ENCODE measurements at regions not wholly inside any gene's neighbourhood (a gene's known extent, or its start where the extent isn't known, plus 50 kb on each side); places are given as distances from the start of the nearest gene placed in this dataset.

- CTCF ChIA-PET: interaction anchor here (0.7 to 0.8 kb wide), 2 partner anchors 174 to 178 kb away, joined by 3 read pairs; no protein-coding TSS in a partner anchor
Measured at GRCh38 chr16:87241137-87241771, 75.9 kb downstream of the C16orf95 start.

DNA sequence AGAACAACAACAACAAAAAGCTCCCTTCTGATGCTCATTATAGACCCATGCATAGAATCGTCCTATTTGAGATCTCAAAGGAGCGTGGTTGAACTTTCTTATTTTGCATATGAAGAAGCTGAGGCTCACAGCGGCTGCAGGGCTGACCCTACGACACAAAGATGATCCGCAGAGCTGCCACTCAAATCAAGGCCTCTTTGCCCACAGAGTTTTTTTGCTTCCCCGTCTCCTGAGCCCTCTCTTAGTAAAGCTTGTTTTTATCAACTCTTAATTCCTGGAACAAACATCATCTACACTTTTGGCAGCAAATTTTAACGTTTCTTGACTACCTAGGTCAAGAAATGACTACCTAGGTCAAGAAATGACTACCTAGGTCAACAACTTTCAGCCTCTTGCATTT lies 73.7 kb downstream of the C16orf95 start:
- TF ChIP-seq CTCF (conservative IDR thresholded peaks at IDR 0.05; ENCODE audit: low read depth): no peak
- no peak for DNase-seq (ENCODE audit: low spot score)
- CTCF ChIA-PET: interaction anchor here (0.8 kb wide), 1 partner anchor 40 kb away, joined by 6 read pairs; no protein-coding TSS in a partner anchor
- H3K27ac ChIP-seq: no peak overlapping the region
- POLR2A ChIA-PET (ENCODE audit: low non-redundant PET): no interaction called here

More at GRCh38 chr16:87241137-87241771, 75.9 kb downstream of the C16orf95 start:
- DNase-seq (ENCODE audit: low spot score): no peak
- no peak for TF ChIP-seq CTCF (conservative IDR thresholded peaks at IDR 0.05; ENCODE audit: low read depth)
- POLR2A ChIA-PET (ENCODE audit: low non-redundant PET): no interaction called here
- peak overlapping the region; percentile 22; the same call in 1 of the 2 replicates for H3K27ac ChIP-seq

DNA sequence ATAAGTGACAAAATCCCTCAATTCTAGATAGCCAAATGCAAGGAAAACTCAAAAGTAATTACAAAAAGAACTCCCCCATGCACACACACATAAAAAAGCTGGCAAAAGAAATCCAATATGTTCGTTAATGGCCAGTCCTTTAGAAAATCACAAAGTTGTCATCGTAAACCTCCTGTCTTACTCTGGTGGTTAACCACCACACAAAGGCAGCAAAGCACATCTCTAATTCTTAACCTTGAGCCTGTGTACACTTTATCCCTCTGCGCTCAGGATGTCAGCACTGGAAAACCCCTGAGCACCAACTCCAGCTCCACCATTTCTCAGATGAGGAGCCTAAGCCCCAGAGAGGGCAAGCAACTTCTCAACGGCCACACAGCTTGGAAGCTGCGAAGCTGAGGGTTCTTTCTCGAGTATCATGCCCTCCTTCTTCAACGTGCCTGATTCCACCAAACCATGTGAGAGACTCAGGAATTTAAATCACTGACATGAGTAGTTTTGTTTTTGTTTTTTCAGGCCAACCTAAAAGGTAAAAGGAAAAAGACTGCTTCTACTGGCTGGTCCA lies 72.5 kb downstream of the C16orf95 start:
- DNase-seq (ENCODE audit: low spot score): no peak
- no peak overlapping the region for H3K27ac ChIP-seq
- POLR2A ChIA-PET (ENCODE audit: low non-redundant PET): no interaction called here
- CTCF ChIA-PET: no interaction called here
- TF ChIP-seq CTCF (conservative IDR thresholded peaks at IDR 0.05; ENCODE audit: low read depth): no peak

DNA sequence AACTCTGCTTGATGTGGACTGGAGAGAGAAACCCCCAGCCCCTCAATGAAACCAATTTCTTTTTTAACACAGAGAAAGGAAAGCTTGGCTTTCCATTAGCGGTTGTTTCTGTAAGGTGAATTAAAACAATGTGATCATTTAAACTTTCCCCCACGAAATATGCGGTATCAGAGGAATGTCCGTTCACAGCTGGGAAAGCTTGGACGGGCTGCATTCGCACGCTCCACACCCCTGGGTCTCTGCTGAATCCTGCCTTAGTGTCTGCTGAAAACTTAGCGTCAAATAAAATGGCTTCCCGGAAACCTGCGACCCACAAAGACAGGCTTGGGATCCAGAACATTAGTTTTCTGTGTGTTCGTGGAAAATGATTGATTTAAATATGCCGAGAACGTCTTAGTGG lies 71.7 kb downstream of the C16orf95 start:
- no peak overlapping the region for H3K27ac ChIP-seq
- no peak for DNase-seq (ENCODE audit: low spot score)
- ChIA-PET POLR2A (ENCODE audit: low non-redundant PET) (interaction anchor here (0.6 kb wide), 1 partner anchor 139 kb away, joined by 3 read pairs; no protein-coding TSS in a partner anchor), CTCF (no interaction called here)
- no peak for TF ChIP-seq CTCF (conservative IDR thresholded peaks at IDR 0.05; ENCODE audit: low read depth)

DNA sequence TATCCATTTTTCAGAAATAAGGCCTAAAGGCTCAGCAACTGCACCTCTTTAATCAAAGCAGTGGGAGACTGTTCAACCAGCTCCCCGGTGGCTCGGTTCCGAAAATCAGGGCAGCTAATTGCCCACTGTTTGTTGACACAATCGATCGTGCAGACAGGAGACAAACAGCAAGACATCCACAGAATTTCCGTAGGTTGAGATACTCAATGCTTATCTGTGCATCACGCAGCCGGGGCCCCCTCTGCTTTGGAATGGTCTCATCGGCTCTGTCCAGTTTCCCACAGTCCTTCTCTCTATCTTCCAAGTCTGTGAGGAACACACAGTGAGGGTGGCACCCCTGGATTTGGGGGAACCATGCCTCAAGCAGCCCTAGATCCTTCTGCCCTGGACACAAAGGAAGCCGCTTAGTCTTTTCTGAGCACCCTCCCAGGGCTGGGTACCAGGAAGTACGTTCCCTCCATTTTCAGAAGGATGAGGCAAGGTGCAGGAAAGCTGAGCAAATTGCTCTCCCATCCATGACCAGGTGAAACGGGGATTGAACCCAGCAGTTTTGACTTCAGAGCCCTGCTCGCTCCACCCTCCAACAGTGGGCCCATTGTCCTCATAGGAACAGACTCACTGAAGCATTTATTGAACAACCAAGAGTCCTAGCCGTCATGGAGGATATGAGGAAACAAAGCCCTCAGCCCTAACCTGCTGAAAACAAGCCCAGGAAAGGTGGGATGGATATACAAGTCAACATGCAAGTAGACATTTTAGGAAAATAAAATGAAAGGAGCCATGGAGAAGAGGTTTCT lies 70.7 kb downstream of the C16orf95 start:
- POLR2A ChIA-PET (ENCODE audit: low non-redundant PET): no interaction called here
- TF ChIP-seq CTCF (conservative IDR thresholded peaks at IDR 0.05; ENCODE audit: low read depth): no peak
- DNase-seq (ENCODE audit: low spot score): no peak
- H3K27ac ChIP-seq: no peak overlapping the region
- CTCF ChIA-PET: no interaction called here

DNA sequence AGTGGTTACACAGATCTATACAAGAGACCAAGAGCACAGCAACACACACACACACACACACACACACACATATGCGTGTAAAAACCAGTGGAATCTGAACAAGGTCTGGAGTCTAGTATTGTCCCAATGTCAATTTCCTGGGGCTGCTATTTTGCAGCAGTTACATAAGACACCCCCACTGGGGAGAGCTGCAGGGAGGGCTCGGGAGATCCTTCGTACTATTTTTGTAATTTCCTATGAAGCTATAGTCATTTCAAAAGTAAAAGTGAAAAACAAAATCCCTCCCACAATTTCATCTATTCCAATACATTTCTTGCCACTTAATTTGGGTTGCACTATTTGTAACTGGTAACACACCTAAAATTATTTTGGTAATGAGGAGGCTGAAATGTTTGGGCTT lies 68.5 kb downstream of the C16orf95 start:
- TF ChIP-seq CTCF (conservative IDR thresholded peaks at IDR 0.05; ENCODE audit: low read depth): no peak

More for the DNA sequence above, 68.5 kb downstream of the C16orf95 start:
- CTCF ChIA-PET: no interaction called here
- no peak for DNase-seq (ENCODE audit: low spot score)
- H3K27ac ChIP-seq: no peak overlapping the region
- POLR2A ChIA-PET (ENCODE audit: low non-redundant PET): no interaction called here

Measured in RWPE1 (cell line).